Activated CD4-positive, alpha-beta T cell treated with anti-CD3 and anti-CD28 coated beads, Interleukin-2, Interleukin-4, amounts not matched to agents 100 ng/mL and 50 ng/mL, durations not matched to agents 16 hours and 8 hours (primary cell): ENCODE measurements at regions not wholly inside any gene's neighbourhood (a gene's known extent, or its start where the extent isn't known, plus 50 kb on each side); places are given as distances from the start of the nearest gene placed in this dataset.
"Not testable (repeated sequence)": the region's sequence is repeated elsewhere in the genome, so short reads cannot be mapped to it uniquely, and the experiment has no call there.

Source experiments
- DNase-seq: peaks from one replicate; pipeline ENCODE4 v3.0.0-alpha.2; 2020; ENCODE audit warnings: low spot score

- no peak for DNase-seq
These were observed 107.4 kb downstream of the LEPR start for GRCh38 chr1:65527707-65528503.

- no peak for DNase-seq
These were observed 111.6 kb downstream of the LEPR start for GRCh38 chr1:65531972-65532570.

- no peak for DNase-seq
These were observed 115.5 kb downstream of the LEPR start for GRCh38 chr1:65535981-65536380.

GRCh38 chr1:65538086-65538485, 117.6 kb downstream of the LEPR start:
- DNase-seq: no peak

GRCh38 chr1:65538664-65539063, 118.2 kb downstream of the LEPR start:
- no peak for DNase-seq

- DNase-seq: no peak
These were observed 119.0 kb downstream of the LEPR start for GRCh38 chr1:65539266-65540131.

GRCh38 chr1:65541161-65541560, 120.7 kb downstream of the LEPR start:
- DNase-seq: no peak

GRCh38 chr1:65541865-65542264, 121.4 kb downstream of the LEPR start:
- DNase-seq: no peak

GRCh38 chr1:65542592-65542991, 122.1 kb downstream of the LEPR start:
- DNase-seq: not testable (repeated sequence)

- not testable (repeated sequence) for DNase-seq
These were observed 130.0 kb downstream of the LEPR start for GRCh38 chr1:65550306-65551010.

- DNase-seq: not testable (repeated sequence)
These were observed 132.0 kb downstream of the LEPR start for GRCh38 chr1:65552484-65552883.

- DNase-seq: not testable (repeated sequence)
These were observed 133.8 kb downstream of the LEPR start for GRCh38 chr1:65554086-65554764.

- no peak for DNase-seq
These were observed 134.4 kb downstream of the LEPR start for GRCh38 chr1:65554829-65555228.

- no peak for DNase-seq
These were observed 137.7 kb downstream of the LEPR start for GRCh38 chr1:65558215-65558614.

GRCh38 chr1:65564493-65564892, 144.0 kb downstream of the LEPR start:
- no peak for DNase-seq

GRCh38 chr1:65568285-65568684, 147.8 kb downstream of the LEPR start:
- DNase-seq: no peak

- DNase-seq: no peak
These were observed 152.4 kb downstream of the LEPR start for GRCh38 chr1:65572701-65573421.

GRCh38 chr1:65577278-65577677, 156.8 kb downstream of the LEPR start:
- DNase-seq: no peak

- not testable (repeated sequence) for DNase-seq
These were observed 157.5 kb downstream of the LEPR start for GRCh38 chr1:65577982-65578381.

GRCh38 chr1:65581119-65581518, 160.7 kb downstream of the LEPR start:
- no peak for DNase-seq

GRCh38 chr1:65584399-65584798, 163.9 kb downstream of the LEPR start:
- no peak for DNase-seq
